Upper lobe of right lung (tissue), 1 donor: ENCODE measurements at regions not wholly inside any gene's neighbourhood (a gene's known extent, or its start where the extent isn't known, plus 50 kb on each side); places are given as distances from the start of the nearest gene placed in this dataset.

Experiments
- ATAC-seq: fragments of 200-7000 bp; cut with Tn5 transposase; one replicate; pipeline ENCODE4 v1.9.1; 2020; ENCODE audit warnings: mild to moderate bottlenecking, moderate library complexity
- DNase-seq: peaks from one replicate; pipeline ENCODE4 v3.0.0-alpha.2; 2020
- H3K27ac ChIP-seq: fragments of 200-600 bp; one replicate; pipeline ENCODE4 v1.8.0; 2022
- H3K27me3 ChIP-seq: fragments of 200-600 bp; one replicate; pipeline ENCODE4 v1.8.0; 2022; ENCODE audit warnings: mild to moderate bottlenecking
- H3K36me3 ChIP-seq: fragments of 200-600 bp; one replicate; pipeline ENCODE4 v1.8.0; 2022
- H3K4me1 ChIP-seq: fragments of 200-600 bp; one replicate; pipeline ENCODE4 v1.8.0; 2022
- H3K4me3 ChIP-seq: fragments of 200-600 bp; one replicate; pipeline ENCODE4 v1.8.0; 2022; ENCODE audit warnings: mild to moderate bottlenecking
- H3K9me3 ChIP-seq: fragments of 200-600 bp; one replicate; pipeline ENCODE4 v1.8.0; 2022
- intact Hi-C: fragments of 100-400 bp; cut with DNase I; formaldehyde crosslinking; loops from one replicate; pipeline ENCODE4 v1.11.0; 2022
- TF ChIP-seq, protein P1 (sequence below): fragments of 200-600 bp; IDR thresholded peaks from one replicate; pipeline ENCODE4 v1.8.0; 2022; ENCODE audit warnings: antibody characterized with exemption
- donor health status: DM: no; HTN: yes; CAD: no; lungs with severe emphysema.

DNA sequence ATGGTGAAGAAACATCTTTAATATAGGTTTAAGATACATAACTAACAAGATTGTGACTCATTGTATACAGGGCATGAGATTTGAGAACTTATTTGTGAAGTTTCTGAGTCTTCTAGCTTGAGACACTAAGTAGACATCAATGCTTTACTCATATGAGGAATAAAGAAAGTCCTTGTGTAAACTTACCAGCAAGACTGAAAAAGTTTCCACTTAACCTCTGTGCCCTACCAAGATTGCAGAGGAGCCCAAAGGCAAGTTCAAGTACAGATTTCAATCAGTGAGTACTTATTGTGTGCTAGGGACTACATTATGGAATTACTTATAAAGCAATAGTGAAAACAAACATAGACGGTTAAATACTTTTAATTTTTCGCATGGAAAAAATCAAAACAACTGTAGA is 1041.2 kb upstream of the CELF4 start:
- Histone ChIP-seq H3K36me3 (no peaks in the 10 kb centered on the region), H3K4me1 (no peaks in the 10 kb centered on the region), H3K9me3 (no peaks in the 10 kb centered on the region), H3K4me3 (no peak overlapping the region), H3K27me3 (no peaks in the 10 kb centered on the region), H3K27ac (no peak overlapping the region)
- TF ChIP-seq, protein P1, sequence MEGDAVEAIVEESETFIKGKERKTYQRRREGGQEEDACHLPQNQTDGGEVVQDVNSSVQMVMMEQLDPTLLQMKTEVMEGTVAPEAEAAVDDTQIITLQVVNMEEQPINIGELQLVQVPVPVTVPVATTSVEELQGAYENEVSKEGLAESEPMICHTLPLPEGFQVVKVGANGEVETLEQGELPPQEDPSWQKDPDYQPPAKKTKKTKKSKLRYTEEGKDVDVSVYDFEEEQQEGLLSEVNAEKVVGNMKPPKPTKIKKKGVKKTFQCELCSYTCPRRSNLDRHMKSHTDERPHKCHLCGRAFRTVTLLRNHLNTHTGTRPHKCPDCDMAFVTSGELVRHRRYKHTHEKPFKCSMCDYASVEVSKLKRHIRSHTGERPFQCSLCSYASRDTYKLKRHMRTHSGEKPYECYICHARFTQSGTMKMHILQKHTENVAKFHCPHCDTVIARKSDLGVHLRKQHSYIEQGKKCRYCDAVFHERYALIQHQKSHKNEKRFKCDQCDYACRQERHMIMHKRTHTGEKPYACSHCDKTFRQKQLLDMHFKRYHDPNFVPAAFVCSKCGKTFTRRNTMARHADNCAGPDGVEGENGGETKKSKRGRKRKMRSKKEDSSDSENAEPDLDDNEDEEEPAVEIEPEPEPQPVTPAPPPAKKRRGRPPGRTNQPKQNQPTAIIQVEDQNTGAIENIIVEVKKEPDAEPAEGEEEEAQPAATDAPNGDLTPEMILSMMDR: no peak
- intact Hi-C loops: no loop called here
- no peak for DNase-seq
- no peak for ATAC-seq

DNA sequence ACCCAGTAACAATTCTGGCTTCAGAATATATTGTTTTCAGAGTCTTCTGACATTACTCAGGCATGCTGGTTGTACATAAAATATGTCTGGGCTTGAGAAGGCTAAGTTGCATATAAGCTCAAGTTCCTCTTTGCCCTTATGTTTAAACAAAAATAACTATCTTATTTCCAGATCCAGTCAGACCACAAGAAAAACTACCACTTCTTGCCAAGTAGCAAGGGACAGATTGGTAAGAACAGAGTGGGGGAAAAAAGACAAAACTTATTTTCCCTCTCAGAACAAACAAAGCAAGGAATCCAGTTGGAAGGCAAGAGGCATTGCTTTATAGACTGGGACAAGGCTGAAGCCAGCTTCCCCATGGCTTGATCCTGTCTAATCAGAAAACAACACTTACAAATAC is 1036.7 kb upstream of the CELF4 start:
- no peaks in the 10 kb centered on the region for H3K9me3 ChIP-seq
- no peak overlapping the region for H3K4me3 ChIP-seq
- no peaks in the 10 kb centered on the region for H3K27me3 ChIP-seq
- no peaks in the 10 kb centered on the region for H3K36me3 ChIP-seq
- H3K27ac ChIP-seq: no peak overlapping the region
- intact Hi-C loops: no loop called here
- H3K4me1 ChIP-seq: no peaks in the 10 kb centered on the region
- DNase-seq (no peak), ATAC-seq (no peak)
- TF ChIP-seq, protein P1: no peak

- TF ChIP-seq, protein P1: no peak
- DNase-seq: no peak
- H3K27ac ChIP-seq: no peak overlapping the region
- H3K36me3 ChIP-seq: no peaks in the 10 kb centered on the region
- H3K4me3 ChIP-seq: no peak overlapping the region
- H3K27me3 ChIP-seq: no peaks in the 10 kb centered on the region
- intact Hi-C loops: no loop called here
- ATAC-seq: no peak
- H3K4me1 ChIP-seq: no peaks in the 10 kb centered on the region
- H3K9me3 ChIP-seq: no peaks in the 10 kb centered on the region
Measured at GRCh38 chr18:38587571-38587970, 1022.0 kb upstream of the CELF4 start.

DNA sequence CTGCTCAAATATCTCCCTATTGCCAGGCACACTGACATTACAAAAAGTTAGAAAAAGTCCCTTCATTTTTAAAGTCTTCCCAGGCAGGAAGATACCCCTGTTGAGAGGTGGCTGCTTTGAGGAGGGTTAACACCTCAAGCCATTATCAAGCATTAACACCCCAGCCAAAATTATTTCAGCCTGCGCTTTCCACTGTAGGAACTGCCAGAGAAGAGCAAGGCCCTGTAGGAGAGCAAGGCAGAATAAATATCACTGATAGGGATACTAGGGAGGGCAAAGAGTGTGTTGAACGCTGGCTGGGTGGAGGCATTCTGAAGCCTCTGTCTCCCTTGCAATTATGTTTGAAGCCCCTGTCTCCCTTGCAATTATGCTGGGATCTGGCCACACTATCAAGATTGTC is 1020.7 kb upstream of the CELF4 start:
- TF ChIP-seq, protein P1: no peak
- Histone ChIP-seq H3K4me3 (no peak overlapping the region), H3K27me3 (no peaks in the 10 kb centered on the region), H3K4me1 (no peaks in the 10 kb centered on the region), H3K9me3 (no peaks in the 10 kb centered on the region), H3K27ac (no peak overlapping the region), H3K36me3 (no peaks in the 10 kb centered on the region)
- ATAC-seq (no peak), DNase-seq (no peak)
- intact Hi-C loops: no loop called here

DNA sequence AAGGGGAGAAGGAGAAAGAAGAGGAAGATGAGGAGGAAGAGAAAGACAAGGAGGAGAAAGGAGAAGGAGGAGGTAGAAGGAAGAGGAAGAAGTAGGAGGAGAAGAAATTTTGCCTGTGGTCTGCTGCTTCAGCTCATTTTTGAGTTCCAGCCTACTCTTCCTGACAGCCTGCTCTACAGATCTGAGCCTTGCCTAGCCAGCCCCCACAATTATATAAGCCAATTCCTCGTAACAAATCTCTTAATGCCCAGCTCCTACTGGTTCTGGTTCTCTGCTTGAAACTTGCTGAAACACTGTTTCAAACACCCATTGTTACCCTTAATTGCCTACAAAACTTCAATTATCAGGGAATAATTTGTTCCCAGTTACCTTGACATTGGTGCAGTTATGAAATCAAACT is 1014.2 kb upstream of the CELF4 start:
- DNase-seq (no peak), ATAC-seq (no peak)
- intact Hi-C loops: no loop called here
- Histone ChIP-seq H3K27me3 (no peaks in the 10 kb centered on the region), H3K9me3 (no peaks in the 10 kb centered on the region), H3K4me3 (no peak overlapping the region), H3K4me1 (no peaks in the 10 kb centered on the region), H3K27ac (no peak overlapping the region), H3K36me3 (no peaks in the 10 kb centered on the region)
- TF ChIP-seq, protein P1: no peak

- TF ChIP-seq, protein P1: no peak
- no peaks in the 10 kb centered on the region for H3K27me3 ChIP-seq
- no peaks in the 10 kb centered on the region for H3K9me3 ChIP-seq
- H3K4me3 ChIP-seq: no peak overlapping the region
- no peak overlapping the region for H3K27ac ChIP-seq
- H3K4me1 ChIP-seq: no peaks in the 10 kb centered on the region
- no peak for ATAC-seq
- intact Hi-C loops: no loop called here
- H3K36me3 ChIP-seq: no peaks in the 10 kb centered on the region
- no peak for DNase-seq
Measured at GRCh38 chr18:38576916-38577315, 1011.3 kb upstream of the CELF4 start.
